Tibial nerve (tissue), 4 donors: ENCODE measurements at regions not wholly inside any gene's neighbourhood (a gene's known extent, or its start where the extent isn't known, plus 50 kb on each side); places are given as distances from the start of the nearest gene placed in this dataset.

Source experiments
- DNase-seq, 2 donors: peaks; one replicate each; pipeline ENCODE4 v3.0.0-alpha.2; 2019; ENCODE audit warnings: low spot score in 2 of 2
- H3K27ac ChIP-seq, 4 donors: fragments of 200-600 bp; sonication (generic) in 3 of 4; one replicate each; pipeline ENCODE4 v1.5.1; 2017 to 2019; ENCODE audit warnings: mild to moderate bottlenecking in 1 of 4
- H3K27me3 ChIP-seq, 2 donors: fragments of 200-600 bp; sonication (generic) in 1 of 2; one replicate each; pipeline versions ENCODE4 v1.5.1 to v1.6.0; 2017 to 2019
- H3K36me3 ChIP-seq, 3 donors: fragments of 200-600 bp; sonication (generic); one replicate each; pipeline ENCODE4 v1.5.1; 2018 to 2019
- H3K4me1 ChIP-seq, 4 donors: fragments of 200-600 bp; sonication (generic) in 3 of 4; one replicate each; pipeline ENCODE4 v1.5.1; 2017 to 2019
- H3K4me3 ChIP-seq, 4 donors: fragments of 200-600 bp; sonication (generic) in 3 of 4; one replicate each; pipeline ENCODE4 v1.5.1; 2017 to 2019; ENCODE audit warnings: mild to moderate bottlenecking in 1 of 4, moderate library complexity in 1 of 4
- H3K9me3 ChIP-seq, 4 donors: fragments of 200-600 bp; sonication (generic) in 3 of 4; one replicate each; pipeline ENCODE4 v1.5.1; 2017 to 2019
- EP300 ChIP-seq, 2 donors: sonication (generic); formaldehyde crosslinking; IDR thresholded peaks; one replicate each; pipeline ENCODE4 v1.6.1; 2017; ENCODE audit warnings: antibody characterized with exemption in 2 of 2, mild to moderate bottlenecking in 1 of 2
- POLR2A ChIP-seq, 2 donors: fragments of 450-650 bp; IDR thresholded peaks; one replicate each; pipeline ENCODE4 v1.6.1; 2017; ENCODE audit warnings: antibody characterized with exemption in 2 of 2, mild to moderate bottlenecking in 2 of 2, moderate library complexity in 2 of 2
- WGBS, 2 donors: methylation state at CpG; one replicate each; pipeline ENCODE4 v1.1.5; 2018; 5-methylcytosine and 5-hydroxymethylcytosine counted together
- TF ChIP-seq, protein P1 (sequence below), 5 experiments: fragments of 200-600 bp in 3 of 5; fragments of 450-650 bp in 2 of 5; sonication (generic) in 3 of 5; IDR thresholded peaks; one replicate each; pipeline ENCODE4 v1.5.1; 2016 to 2019; ENCODE audit warnings: antibody characterized with exemption in 5 of 5, mild to moderate bottlenecking in 3 of 5, moderate library complexity in 2 of 5

DNA sequence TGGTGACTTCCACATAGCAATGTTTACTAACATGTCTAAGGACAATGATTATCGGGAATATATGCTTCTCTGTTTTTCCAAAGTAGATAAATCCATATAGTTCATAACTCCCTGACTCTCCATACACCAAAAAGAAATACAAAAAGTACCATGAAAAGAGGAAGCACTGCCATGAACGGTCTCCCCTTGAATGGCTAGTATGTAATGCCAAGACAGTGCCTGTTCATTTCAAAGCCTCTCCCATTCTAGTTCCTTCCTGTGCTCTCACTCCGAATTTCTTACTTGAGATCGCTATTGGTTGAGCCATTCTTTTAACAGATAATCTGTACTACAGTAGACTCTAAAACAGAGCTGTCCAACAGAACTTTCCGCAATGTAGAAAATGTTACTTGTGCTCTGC, 54.8 kb upstream of the EDN1 start:
- Histone ChIP-seq H3K27me3 (no peaks in the 10 kb centered on the region), H3K4me1 (peaks cover 0 to 6% (median 2%) of the 10 kb centered on the region in 4 donors), H3K4me3 (no peak overlapping the region), H3K9me3 (no peaks in the 10 kb centered on the region), H3K36me3 (no peaks in the 10 kb centered on the region), H3K27ac (no peak overlapping the region)
- no peak for TF ChIP-seq EP300 (IDR thresholded peaks at IDR 0.05)
- TF ChIP-seq POLR2A (IDR thresholded peaks at IDR 0.05), result no peak
- TF ChIP-seq, protein P1, sequence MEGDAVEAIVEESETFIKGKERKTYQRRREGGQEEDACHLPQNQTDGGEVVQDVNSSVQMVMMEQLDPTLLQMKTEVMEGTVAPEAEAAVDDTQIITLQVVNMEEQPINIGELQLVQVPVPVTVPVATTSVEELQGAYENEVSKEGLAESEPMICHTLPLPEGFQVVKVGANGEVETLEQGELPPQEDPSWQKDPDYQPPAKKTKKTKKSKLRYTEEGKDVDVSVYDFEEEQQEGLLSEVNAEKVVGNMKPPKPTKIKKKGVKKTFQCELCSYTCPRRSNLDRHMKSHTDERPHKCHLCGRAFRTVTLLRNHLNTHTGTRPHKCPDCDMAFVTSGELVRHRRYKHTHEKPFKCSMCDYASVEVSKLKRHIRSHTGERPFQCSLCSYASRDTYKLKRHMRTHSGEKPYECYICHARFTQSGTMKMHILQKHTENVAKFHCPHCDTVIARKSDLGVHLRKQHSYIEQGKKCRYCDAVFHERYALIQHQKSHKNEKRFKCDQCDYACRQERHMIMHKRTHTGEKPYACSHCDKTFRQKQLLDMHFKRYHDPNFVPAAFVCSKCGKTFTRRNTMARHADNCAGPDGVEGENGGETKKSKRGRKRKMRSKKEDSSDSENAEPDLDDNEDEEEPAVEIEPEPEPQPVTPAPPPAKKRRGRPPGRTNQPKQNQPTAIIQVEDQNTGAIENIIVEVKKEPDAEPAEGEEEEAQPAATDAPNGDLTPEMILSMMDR (IDR thresholded peaks at IDR 0.05), result no peak
- WGBS, 2 donors, result 82 to 84% methylated on average over 5 of the region's 5 CpGs
- no peak for DNase-seq

DNA sequence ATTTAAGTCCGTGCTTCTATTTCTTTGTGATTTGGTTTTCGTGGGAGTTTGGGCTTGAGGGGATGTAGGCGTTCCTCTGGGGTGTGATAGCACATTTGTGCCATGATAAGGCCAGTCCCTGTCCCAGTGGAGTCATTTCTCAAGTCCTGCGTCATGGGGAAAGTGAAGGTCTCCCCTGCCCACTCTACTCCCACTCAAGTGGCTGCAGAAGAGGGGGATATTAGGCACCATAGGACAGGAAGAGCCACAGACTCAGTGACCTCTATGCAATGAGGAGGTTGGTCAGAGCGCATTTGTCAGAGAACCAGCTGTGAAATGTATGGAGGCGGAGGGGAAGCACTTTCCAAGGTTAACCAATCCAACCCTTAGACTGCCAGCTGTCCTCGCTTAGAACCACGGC, 51.9 kb upstream of the EDN1 start:
- Histone ChIP-seq H3K9me3 (no peaks in the 10 kb centered on the region), H3K27me3 (no peaks in the 10 kb centered on the region), H3K27ac (no peak overlapping the region), H3K36me3 (no peaks in the 10 kb centered on the region), H3K4me3 (no peak overlapping the region), H3K4me1 (peaks cover 0 to 6% (median 2%) of the 10 kb centered on the region in 4 donors)
- TF ChIP-seq POLR2A (IDR thresholded peaks at IDR 0.05) (no peak), EP300 (IDR thresholded peaks at IDR 0.05) (no peak)
- TF ChIP-seq, protein P1 (IDR thresholded peaks at IDR 0.05), result no peak
- 82 to 89% methylated on average over 8 of the region's 8 CpGs for WGBS, 2 donors
- DNase-seq, result no peak
